GM12865 (cell line): ENCODE measurements at regions not wholly inside any gene's neighbourhood (a gene's known extent, or its start where the extent isn't known, plus 50 kb on each side); places are given as distances from the start of the nearest gene placed in this dataset.

Source experiments
- DNase-seq: peaks from one replicate; pipeline ENCODE4 v3.0.0; 2010; ENCODE audit warnings: low read depth
- H3K4me3 ChIP-seq: 2 replicates; pipeline ENCODE4 v1.5.1; 2011; ENCODE audit warnings: mild to moderate bottlenecking, low read depth, low read length, control low read depth
- CTCF ChIP-seq: IDR thresholded peaks from 2 replicates; pipeline ENCODE4 v1.5.1; 2011; ENCODE audit warnings: low read length, control low read depth, low read depth, inconsistent platforms; ENCODE audit not compliant: insufficient read depth; ENCODE audit errors: missing control alignments

- TF ChIP-seq CTCF = no peak
- no peak for DNase-seq
- H3K4me3 ChIP-seq = no peak overlapping the region
Observed at GRCh38 chr7:11931307-11931706, 99.3 kb upstream of the THSD7A start.

GRCh38 chr7:11934796-11935195 is 102.8 kb upstream of the THSD7A start:
- DNase-seq = no peak
- H3K4me3 ChIP-seq = no peak overlapping the region
- TF ChIP-seq CTCF = no peak

GRCh38 chr7:11935905-11936304 is 103.9 kb upstream of the THSD7A start:
- no peak overlapping the region for H3K4me3 ChIP-seq
- DNase-seq = no peak
- TF ChIP-seq CTCF = no peak

GRCh38 chr7:11946794-11947193 is 114.8 kb upstream of the THSD7A start:
- TF ChIP-seq CTCF = no peak
- H3K4me3 ChIP-seq = no peak overlapping the region
- no peak for DNase-seq

- no peak for DNase-seq
Observed at GRCh38 chr7:11950281-11950680, 118.3 kb upstream of the THSD7A start.

GRCh38 chr7:11950942-11951341 is 118.9 kb upstream of the THSD7A start:
- DNase-seq = no peak
- no peak overlapping the region for H3K4me3 ChIP-seq
- TF ChIP-seq CTCF = no peak

More at GRCh38 chr7:11950281-11950680, 118.3 kb upstream of the THSD7A start:
- no peak for TF ChIP-seq CTCF
- H3K4me3 ChIP-seq = no peak overlapping the region

GRCh38 chr7:11951909-11952308 is 119.9 kb upstream of the THSD7A start:
- TF ChIP-seq CTCF = no peak
- H3K4me3 ChIP-seq = no peak overlapping the region
- no peak for DNase-seq
